ENCODE measurements at regions not wholly inside any gene's neighbourhood (a gene's known extent, or its start where the extent isn't known, plus 50 kb on each side); places are given as distances from the start of the nearest gene placed in this dataset.

Small RNA genes lying in the stretch of these regions (small RNA-seq; reads per million reads assigned to genes)
- 0 reads per million in 3 experiments for gene AL079307.3 (ENCODE audit: insufficient read depth in 2 of 3, insufficient read length in 3 of 3, low read depth in 2 of 3, low replicate concordance in 1 of 3)
